ENCODE measurements at regions not wholly inside any gene's neighbourhood (a gene's known extent, or its start where the extent isn't known, plus 50 kb on each side); places are given as distances from the start of the nearest gene placed in this dataset.

DNA sequence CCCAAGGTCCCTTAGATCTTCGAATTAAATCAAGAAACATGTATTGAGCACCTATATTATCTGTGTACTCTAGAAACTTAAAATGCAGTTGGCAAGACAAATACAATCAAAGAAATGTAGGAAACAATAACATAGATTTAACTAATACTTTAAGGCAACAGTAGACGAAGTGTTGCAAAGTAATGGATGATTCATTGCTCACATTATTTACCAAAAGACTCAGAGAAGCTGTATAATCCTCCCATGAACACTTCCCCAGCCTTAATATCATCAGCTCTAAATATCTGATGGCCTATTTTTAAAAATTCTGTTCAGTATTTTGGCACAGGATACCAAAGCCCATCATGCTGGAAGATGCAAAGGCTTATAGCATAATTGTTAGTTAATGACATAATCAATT lies 272.1 kb upstream of the TTC14 start:
- Histone ChIP-seq H3K79me2 (replicated peaks; ENCODE audit: insufficient read depth, low read length) (no peaks in the 10 kb centered on the region), H2AFZ (ENCODE audit: low read depth, low read length) (no peak overlapping the region), H3K9me2 (ENCODE audit: insufficient read depth, low read length) (no peaks in the 10 kb centered on the region), H3K9ac (ENCODE audit: low read length) (no peak overlapping the region), H3F3A (ENCODE audit: insufficient read depth, low read length, poor library complexity, severe bottlenecking) (no peaks in the 10 kb centered on the region), H4K20me1 (ENCODE audit: insufficient read depth) (no peaks in the 10 kb centered on the region), H3K27me3 (ENCODE audit: insufficient read depth, low read depth, low read length) (no peaks in the 10 kb centered on the region), H3K4me2 (ENCODE audit: low read length) (no peak overlapping the region), H3K9me3 (ENCODE audit: low read length) (no peaks in the 10 kb centered on the region), H3K4me3 (ENCODE audit: low read length) (no peak overlapping the region), H3K36me3 (ENCODE audit: insufficient read depth, low read length) (no peaks in the 10 kb centered on the region), H3K27ac (ENCODE audit: low read length) (no peak overlapping the region)
- TF ChIP-seq POLR2AphosphoS5 (IDR thresholded peaks at IDR 0.05) (no peak), EZH2 (IDR thresholded peaks at IDR 0.05; ENCODE audit: borderline replicate concordance, insufficient read depth, low read length, poor library complexity, severe bottlenecking) (no peak), EP300 (conservative IDR thresholded peaks at IDR 0.05; ENCODE audit: poor library complexity, severe bottlenecking) (no peak), MXI1 (conservative IDR thresholded peaks at IDR 0.05; ENCODE audit: poor library complexity, severe bottlenecking) (no peak), SMC3 (conservative IDR thresholded peaks at IDR 0.05; ENCODE audit: poor library complexity) (no peak), TAF1 (IDR thresholded peaks at IDR 0.05; ENCODE audit: low read depth) (no peak), RAD21 (conservative IDR thresholded peaks at IDR 0.05) (no peak)
- TF ChIP-seq, protein P1, sequence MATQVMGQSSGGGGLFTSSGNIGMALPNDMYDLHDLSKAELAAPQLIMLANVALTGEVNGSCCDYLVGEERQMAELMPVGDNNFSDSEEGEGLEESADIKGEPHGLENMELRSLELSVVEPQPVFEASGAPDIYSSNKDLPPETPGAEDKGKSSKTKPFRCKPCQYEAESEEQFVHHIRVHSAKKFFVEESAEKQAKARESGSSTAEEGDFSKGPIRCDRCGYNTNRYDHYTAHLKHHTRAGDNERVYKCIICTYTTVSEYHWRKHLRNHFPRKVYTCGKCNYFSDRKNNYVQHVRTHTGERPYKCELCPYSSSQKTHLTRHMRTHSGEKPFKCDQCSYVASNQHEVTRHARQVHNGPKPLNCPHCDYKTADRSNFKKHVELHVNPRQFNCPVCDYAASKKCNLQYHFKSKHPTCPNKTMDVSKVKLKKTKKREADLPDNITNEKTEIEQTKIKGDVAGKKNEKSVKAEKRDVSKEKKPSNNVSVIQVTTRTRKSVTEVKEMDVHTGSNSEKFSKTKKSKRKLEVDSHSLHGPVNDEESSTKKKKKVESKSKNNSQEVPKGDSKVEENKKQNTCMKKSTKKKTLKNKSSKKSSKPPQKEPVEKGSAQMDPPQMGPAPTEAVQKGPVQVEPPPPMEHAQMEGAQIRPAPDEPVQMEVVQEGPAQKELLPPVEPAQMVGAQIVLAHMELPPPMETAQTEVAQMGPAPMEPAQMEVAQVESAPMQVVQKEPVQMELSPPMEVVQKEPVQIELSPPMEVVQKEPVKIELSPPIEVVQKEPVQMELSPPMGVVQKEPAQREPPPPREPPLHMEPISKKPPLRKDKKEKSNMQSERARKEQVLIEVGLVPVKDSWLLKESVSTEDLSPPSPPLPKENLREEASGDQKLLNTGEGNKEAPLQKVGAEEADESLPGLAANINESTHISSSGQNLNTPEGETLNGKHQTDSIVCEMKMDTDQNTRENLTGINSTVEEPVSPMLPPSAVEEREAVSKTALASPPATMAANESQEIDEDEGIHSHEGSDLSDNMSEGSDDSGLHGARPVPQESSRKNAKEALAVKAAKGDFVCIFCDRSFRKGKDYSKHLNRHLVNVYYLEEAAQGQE (IDR thresholded peaks at IDR 0.05; ENCODE audit: borderline replicate concordance) = no peak
- TF ChIP-seq, protein P2, sequence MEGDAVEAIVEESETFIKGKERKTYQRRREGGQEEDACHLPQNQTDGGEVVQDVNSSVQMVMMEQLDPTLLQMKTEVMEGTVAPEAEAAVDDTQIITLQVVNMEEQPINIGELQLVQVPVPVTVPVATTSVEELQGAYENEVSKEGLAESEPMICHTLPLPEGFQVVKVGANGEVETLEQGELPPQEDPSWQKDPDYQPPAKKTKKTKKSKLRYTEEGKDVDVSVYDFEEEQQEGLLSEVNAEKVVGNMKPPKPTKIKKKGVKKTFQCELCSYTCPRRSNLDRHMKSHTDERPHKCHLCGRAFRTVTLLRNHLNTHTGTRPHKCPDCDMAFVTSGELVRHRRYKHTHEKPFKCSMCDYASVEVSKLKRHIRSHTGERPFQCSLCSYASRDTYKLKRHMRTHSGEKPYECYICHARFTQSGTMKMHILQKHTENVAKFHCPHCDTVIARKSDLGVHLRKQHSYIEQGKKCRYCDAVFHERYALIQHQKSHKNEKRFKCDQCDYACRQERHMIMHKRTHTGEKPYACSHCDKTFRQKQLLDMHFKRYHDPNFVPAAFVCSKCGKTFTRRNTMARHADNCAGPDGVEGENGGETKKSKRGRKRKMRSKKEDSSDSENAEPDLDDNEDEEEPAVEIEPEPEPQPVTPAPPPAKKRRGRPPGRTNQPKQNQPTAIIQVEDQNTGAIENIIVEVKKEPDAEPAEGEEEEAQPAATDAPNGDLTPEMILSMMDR (IDR thresholded peaks at IDR 0.05; ENCODE audit: poor library complexity, severe bottlenecking) = no peak

DNA sequence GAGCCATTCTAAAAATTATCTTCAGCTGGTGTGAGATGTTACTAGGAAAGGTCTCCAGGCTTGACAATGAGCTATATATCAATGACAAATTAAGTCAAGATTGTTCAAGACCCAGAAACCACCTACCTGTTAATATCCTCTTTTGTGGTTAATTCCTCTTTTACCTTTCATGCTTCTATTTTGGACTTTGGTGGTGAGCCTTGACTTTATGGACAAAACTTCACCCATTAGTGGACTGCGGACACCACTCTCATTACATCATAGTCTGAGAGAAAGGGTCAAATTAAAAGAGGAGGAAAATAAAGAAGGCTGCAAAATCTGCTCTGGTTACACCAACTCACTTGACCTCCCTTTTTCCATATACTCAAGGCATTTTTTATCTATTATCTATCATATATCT lies 271.5 kb upstream of the TTC14 start:
- no peaks in the 10 kb centered on the region for H3K9me3 ChIP-seq (ENCODE audit: low read length)
- TF ChIP-seq EZH2 (IDR thresholded peaks at IDR 0.05; ENCODE audit: borderline replicate concordance, insufficient read depth, low read length, poor library complexity, severe bottlenecking) = no peak
- TF ChIP-seq TAF1 (IDR thresholded peaks at IDR 0.05; ENCODE audit: low read depth) = no peak
- no peak for TF ChIP-seq RAD21 (conservative IDR thresholded peaks at IDR 0.05)
- no peak for TF ChIP-seq EP300 (conservative IDR thresholded peaks at IDR 0.05; ENCODE audit: poor library complexity, severe bottlenecking)
- TF ChIP-seq POLR2AphosphoS5 (IDR thresholded peaks at IDR 0.05) = no peak
- TF ChIP-seq SMC3 (conservative IDR thresholded peaks at IDR 0.05; ENCODE audit: poor library complexity) = no peak
- TF ChIP-seq, protein P1 (IDR thresholded peaks at IDR 0.05; ENCODE audit: borderline replicate concordance) = no peak
- TF ChIP-seq, protein P2 (IDR thresholded peaks at IDR 0.05; ENCODE audit: poor library complexity, severe bottlenecking) = no peak
- no peak for TF ChIP-seq MXI1 (conservative IDR thresholded peaks at IDR 0.05; ENCODE audit: poor library complexity, severe bottlenecking)
- H3K4me2 ChIP-seq (ENCODE audit: low read length) = no peak overlapping the region
- H2AFZ ChIP-seq (ENCODE audit: low read depth, low read length) = no peak overlapping the region
- no peaks in the 10 kb centered on the region for H3F3A ChIP-seq (ENCODE audit: insufficient read depth, low read length, poor library complexity, severe bottlenecking)
- no peaks in the 10 kb centered on the region for H3K27me3 ChIP-seq (ENCODE audit: insufficient read depth, low read depth, low read length)
- no peaks in the 10 kb centered on the region for H3K36me3 ChIP-seq (ENCODE audit: insufficient read depth, low read length)
- H3K9ac ChIP-seq (ENCODE audit: low read length) = no peak overlapping the region
- no peak overlapping the region for H3K4me3 ChIP-seq (ENCODE audit: low read length)
- H3K79me2 ChIP-seq (replicated peaks; ENCODE audit: insufficient read depth, low read length) = no peaks in the 10 kb centered on the region
- no peak overlapping the region for H3K27ac ChIP-seq (ENCODE audit: low read length)
- H4K20me1 ChIP-seq (ENCODE audit: insufficient read depth) = no peaks in the 10 kb centered on the region
- H3K9me2 ChIP-seq (ENCODE audit: insufficient read depth, low read length) = no peaks in the 10 kb centered on the region
